Central memory CD4-positive, alpha-beta T cell (primary cell): ENCODE measurements at regions not wholly inside any gene's neighbourhood (a gene's known extent, or its start where the extent isn't known, plus 50 kb on each side); places are given as distances from the start of the nearest gene placed in this dataset.
"Not testable (repeated sequence)": the region's sequence is repeated elsewhere in the genome, so short reads cannot be mapped to it uniquely, and the experiment has no call there.

Experiments used
- DNase-seq: peaks from one replicate; pipeline ENCODE4 v3.0.0; 2022

DNA sequence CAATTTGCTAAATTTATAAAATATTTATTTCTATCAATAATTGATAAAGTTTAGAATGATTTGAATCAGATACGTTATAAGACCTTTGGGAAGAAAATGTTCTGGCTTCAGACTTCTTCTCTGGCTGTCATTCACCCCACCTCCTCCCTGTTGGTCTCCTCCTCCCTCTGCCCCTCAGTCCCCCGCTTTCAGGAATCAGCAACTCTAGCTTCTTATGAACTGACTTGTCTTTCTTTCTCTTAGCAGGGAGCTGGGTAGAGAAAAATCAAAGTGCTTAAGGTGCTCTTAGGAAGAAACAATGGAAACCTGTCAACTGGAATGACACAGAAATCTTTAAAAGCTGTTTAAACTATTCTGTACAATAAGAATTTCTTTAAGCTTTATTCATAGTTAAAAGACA lies 71.3 kb upstream of the ETV3 start:
- no peak for DNase-seq

DNA sequence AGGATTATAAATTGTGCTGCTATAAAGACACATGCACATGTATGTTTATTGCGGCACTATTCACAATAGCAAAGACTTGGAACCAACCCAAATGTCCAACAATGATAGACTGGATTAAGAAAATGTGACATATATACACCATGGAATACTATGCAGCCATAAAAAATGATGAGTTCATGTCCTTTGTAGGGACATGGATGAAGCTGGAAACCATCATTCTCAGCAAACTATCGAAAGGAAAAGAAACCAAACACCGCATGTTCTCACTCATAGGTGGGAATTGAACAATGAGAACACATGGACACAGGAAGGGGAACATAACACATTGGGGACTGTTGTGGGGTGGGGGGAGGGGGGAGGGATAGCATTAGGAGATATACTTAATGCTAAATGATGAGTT lies 67.8 kb upstream of the ETV3 start:
- not testable (repeated sequence) for DNase-seq

DNA sequence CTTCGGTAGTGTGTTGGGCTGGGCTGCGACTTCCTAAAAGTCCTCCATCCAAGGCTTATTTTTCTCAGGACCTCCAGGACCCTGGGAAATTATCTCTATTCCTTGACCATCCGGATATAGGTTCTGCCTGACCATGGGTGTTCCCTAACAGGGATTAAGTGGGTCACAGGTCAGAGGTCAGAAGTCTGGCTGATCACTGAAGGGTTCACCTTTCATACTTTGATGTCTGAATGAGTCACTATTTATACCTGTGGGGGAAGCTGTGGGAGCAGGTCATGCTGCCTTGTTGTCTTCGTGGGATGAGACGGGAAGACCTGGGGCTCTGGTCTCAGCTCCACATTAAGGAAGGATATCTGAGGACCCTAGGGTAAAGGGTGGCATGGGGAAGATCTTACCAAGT lies 65.0 kb upstream of the ETV3 start:
- no peak for DNase-seq

DNA sequence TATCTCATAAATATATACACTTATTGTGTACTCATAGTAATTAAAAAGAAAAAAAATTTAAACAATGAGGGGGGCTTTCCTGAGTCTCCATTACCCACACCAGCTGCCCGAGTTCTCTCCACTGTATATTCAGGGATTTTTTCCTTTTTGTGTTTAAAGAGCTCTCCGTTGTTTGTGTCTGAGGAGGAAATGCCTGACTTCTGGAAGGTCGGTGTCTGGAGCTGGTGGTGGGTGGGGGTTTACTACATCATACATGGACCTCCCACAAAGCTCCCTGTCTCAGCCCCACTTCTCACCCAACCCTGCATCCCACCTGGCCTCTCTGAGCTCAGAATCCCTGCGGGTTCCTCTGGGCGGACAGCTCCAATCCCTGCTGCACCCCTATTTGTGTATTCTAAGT lies 64.1 kb upstream of the ETV3 start:
- DNase-seq, result no peak

DNA sequence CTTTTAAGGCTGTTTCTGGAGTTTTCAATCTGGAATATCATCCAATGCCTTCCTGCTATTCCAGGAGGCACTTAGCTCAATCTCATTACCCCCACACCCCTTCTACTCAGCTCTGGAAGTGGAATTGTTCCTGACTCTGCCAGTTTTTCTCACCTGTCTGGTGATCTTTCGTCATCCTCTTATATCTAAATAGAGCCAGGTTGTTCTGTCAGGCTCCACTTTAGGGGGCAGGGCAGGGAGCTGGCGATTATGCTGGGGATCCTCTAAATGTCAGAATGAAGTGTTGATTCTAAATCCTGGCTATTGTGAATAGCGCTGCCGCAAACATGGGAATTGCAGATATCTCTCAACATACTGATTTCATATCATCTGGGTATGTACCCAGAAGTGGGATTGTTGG lies 63.6 kb upstream of the ETV3 start:
- no peak for DNase-seq

DNA sequence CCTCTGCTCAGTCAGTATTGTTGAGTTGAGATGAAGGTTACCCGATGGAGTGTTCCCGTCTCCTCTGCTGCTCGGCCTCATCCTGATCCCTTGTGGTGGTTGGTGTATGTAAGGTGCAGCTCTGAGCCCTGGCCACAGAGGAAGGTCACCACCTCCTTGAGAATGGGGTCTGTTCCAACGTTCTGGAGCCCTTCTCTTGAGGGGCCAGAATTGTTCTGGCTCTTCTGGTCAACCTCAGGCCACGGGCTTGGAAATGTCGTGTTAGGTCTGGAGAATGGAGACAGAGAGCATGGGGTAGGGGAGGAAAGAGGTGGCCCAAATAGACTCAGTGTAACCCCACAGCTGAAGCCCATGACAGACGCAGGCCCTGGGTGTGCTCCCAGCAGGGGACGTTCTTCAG lies 62.3 kb upstream of the ETV3 start:
- no peak for DNase-seq

DNA sequence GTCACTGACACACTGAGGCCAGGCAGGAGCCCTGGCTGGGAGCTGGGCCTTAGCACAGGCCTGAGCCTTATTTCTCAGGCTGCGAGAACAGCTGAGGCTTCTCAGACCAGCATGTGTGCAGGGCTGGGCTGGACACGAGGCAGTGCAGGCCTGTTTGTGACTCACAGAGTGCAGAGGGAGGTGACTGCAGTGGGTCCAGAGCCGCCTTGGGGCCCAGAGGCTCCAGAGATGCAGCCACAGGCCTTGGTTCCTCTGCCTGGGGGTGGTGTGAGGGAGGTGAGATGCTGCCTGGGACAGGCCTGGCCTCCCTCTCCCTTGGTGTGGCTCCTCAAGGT lies 61.2 kb upstream of the ETV3 start:
- DNase-seq, result no peak

DNA sequence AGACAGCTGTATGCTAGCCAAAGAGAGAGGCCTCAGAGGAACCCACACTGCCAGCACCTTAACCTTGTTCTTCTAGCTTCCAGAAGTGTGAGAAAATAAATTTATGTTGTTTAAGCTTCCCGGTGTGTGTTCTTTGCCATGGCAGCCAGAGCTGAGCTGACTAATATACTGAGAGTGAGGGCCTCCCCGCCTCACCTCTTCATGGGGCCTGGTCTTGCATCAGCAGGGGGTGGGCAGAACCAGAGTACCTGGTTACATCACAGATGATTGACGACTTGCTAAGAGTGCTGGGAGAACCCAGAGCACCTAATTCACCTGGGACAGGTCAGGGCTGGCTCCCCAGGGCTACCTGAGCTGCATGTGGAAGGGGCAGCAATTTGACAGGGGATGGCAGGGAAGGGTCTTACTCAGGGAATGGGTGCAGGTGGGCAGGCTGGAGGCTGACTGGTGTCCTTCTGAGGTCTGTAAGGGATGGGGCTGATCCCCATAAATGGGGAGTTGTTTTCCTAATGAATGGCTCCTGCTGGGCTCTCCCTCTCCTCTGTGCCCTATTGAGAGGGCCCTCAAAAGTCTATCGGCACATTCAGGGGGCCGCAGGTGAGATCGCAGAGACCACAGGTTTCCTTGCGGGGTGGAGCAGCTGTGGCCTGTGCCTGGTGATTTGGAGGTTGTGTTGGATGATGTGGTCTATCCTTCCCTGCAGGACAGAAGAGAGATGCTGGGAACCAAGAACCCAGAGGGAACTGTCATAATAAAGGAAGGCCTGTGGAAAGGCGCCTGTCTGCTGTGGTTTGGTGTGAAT lies 60.6 kb upstream of the ETV3 start:
- DNase-seq, result no peak

DNA sequence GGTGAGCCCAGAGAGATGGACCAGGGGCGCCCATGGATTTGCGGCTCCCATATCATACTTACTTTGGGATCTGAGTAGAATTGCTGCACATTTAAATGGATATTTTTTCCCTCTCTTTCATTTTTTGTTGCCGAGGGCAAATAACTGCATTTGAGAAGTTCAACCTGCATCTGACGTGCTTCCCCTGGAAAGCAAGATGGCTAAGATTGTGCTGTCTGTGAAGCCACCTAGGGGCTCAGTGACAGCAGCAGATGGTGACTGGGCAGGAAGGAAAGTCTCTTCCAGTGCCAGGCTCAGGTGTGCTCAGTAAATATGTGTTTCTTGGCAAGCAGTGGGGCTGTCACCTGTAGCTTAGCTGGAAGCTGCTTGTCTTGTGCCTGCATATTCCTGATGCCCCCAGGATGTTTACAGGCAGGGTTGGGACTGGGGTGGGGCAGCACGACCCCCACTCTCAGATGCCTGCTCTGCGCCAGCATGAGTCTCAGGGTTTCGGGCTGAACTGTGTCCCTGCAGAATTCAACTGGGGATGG lies 59.8 kb upstream of the ETV3 start:
- no peak for DNase-seq

DNA sequence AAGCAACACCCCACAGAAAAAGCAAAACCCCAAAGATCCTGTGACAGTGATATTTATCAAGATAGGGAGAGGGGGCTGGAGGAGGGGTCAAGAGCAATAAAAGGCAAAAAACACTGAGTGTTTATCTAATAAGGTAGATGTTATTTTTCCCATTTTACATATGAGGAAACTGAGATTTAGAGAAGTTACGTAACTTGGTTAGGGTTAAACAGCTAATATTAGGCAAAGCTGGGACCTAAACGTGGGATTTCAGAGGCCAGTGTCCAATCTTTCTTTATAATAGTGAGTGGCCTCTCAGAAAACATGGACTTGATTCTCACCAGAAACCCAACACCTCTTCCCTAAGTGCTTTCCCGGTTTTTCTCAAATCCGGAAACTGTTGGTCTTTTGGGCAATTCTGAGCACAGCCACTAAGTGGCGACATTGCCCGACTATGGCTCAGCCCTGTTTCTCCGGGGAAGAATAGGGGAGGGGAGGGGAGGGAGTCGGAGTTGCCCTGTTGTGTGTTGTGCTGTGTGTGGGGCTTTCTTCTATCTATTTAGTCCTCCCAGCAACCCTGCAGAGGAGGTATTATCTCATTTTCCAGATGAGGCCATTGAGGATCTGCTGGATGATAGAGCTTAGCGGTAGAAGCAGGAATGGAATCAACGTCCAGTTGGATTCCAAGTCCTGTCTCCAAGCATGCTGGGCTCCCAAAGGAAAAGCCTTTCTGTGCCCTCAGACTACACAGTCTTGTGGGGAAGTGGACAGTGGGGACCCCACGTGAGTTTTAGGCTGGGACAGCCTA lies 58.7 kb upstream of the ETV3 start:
- not testable (repeated sequence) for DNase-seq

DNA sequence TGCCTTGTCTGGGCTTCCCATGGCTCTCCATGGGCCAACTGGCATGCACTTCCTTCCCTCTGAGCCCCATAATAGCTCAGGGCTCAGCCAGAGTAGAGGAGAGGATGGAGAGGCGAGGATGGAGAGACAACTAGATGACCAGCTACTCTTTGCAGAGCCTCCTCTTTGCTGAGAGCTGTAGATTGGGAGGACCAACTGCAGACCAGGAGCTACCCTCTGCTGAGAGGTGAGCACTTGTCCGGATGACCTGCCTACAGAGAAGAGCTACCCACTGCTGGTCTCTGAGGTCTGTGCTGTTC lies 58.0 kb upstream of the ETV3 start:
- DNase-seq, result no peak

DNA sequence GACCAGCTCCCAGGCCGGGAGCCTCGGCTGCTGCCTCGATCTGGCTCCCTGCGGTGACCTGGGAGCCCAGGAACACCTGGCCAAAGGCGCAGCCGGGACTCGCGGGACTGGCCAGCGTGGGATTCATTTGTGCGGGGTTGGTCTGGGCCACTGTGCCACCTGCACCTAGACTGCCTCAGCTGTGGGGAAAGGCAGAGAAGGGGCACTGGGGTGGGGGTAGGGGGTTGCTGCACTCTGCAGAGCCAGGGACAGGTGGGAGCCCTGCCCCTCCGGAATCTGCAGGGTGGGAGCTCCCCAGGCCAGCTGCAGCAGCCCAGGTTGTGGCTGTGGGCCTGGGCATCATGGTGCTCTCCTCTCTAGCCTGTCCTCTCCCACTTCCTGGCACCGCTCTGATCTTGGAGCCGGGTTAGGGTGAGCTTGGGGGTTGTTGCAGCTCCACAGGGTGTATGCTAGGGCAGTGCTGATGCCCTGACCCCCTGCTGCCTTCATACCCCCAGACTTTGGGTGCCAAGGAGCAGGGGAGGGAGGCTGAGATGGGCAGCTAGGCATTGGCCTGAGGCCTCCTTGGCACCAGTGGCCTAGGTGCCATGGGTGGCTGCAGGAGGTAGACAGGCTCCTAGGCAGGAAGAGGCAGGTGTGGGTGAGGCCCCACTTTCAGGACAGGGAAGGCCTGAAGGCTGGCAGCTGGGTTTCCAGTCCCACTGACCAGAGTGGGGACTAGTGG lies 57.5 kb upstream of the ETV3 start:
- no peak for DNase-seq

DNA sequence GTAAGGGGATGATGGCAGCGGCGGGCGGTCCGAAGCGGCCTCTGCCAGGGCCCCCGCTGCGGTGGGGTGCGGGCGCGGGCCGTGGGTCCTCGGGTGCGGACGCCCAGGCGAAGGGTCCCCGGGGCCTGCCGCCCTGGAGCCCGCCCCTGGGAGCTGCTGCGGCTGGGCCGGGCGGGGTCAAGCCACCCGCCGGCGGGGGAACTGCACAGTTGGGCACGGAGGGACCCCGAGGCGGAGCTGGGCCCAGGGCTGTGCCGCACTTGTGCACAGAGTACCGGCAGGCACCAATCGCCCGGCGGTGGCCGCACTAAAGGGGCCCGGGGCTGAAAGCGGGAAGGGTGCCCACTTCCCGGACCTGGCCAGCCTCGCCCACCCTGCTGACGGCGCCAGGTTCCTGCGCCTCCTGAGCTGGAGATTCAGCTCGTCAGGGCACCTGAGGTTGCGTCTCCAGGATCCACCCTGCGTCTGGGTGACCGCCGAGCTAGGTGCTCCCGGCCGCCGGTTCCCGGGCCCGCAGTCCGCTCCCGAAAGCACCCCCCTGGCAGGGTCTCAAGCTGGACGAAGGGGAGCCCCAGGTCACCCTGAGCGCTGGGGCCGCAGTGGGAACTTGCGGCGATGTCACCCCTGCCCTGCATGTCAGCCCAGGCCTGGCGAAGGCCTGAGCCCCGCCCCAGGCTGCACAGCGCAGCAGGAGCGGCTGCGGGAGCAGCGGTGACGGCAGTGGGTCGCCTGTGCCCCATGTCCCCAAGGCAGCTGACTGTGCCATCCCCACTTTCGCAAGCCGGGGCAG lies 56.7 kb upstream of the ETV3 start:
- no peak for DNase-seq

DNA sequence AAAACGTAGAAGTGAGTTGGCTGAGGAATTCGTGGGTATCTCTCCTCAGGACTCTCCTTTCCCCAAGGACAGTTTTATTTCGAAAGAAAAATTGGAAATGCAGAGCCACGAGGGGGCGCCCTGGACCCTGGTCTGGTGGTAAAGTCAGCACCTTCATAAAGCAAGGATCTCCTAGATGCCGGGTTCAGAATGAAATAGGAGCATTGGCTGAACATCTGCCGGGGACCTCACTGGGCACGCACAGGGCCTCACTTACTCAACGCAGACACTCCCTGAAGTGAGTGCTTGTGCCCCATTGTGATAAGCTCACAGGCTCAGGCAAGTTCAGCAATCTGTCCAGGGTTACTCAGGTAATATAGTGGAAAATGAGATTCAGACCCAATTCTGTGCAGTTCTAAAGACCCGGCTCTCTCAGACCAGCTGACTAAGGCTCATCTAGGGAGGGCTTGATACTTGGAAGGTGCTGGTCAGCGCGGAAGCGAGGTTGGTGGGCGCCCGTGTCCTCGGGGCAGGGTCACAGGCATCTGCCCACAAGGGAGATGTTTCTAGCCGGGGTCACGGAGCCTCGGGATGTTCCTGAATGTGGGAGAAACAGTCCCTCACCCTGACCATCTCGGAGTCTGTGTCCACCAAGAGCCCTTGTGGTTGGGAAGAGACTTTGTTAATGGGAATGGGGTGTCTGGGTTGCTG lies 55.7 kb upstream of the ETV3 start:
- no peak for DNase-seq

DNA sequence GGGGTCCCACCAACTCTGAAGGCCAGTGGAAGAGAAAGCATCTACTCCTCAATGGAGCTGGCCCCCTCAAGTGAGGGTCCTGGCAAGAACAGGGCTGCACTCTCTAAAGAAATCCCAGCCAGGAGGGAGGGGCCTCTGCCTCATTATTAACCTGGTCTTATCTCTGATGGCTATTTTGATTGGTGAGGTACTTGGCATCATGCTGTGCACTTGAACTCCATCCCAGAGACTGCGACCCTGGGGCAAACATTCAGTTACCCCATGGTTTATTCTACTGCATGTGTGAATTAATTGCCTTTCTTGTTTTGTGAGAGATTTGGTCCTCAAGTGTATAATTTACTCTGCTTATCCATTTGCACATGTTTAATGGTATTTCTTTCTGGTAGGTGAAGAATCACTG lies 55.0 kb upstream of the ETV3 start:
- no peak for DNase-seq

DNA sequence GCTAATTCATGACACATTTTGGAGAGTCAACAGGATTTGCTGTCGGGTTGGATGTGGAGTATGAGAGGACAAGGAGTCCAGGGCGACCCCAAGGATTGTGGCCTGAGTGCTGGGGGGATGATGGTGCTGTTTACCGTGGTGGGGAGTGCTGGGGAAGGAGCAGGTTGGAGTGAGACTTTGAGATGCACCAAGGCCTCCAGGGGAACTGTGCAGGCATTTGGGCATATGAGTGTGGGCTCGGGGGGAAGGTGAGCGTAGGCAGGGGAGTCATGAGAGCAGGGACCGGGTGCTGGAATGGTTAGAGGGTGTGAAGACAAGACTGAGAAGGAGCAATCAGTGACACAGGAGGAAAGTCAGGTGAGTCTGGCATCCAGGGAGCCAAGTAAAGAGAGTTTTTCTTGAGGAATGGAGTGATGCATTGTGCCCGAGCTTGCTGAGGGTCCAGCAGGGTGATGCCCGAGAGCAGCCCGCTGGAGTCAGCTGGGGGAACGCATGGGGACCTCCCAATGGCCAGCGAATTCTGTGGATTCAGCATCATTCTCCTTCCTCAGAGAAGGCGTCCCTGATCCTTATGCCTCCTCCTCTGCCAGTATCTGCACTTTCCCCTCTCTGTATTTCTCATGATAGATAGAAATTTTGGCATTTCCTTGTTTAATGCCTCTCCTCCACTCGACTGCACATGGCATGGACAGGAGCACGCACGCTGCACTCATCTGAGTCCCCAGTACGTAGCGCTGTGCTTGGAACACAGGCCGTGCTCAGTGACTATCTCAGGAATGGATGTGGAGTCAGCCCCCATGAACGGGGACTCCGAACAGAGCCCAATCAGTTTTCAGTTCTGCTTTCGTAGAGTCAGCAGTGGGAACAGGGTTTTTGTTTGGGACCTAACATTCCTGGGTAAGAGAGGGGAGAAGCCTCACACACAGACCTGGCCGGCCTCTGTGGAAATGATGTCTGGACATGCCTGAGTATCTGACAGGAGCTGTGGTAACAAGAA lies 52.1 kb upstream of the ETV3 start:
- DNase-seq, result no peak

DNA sequence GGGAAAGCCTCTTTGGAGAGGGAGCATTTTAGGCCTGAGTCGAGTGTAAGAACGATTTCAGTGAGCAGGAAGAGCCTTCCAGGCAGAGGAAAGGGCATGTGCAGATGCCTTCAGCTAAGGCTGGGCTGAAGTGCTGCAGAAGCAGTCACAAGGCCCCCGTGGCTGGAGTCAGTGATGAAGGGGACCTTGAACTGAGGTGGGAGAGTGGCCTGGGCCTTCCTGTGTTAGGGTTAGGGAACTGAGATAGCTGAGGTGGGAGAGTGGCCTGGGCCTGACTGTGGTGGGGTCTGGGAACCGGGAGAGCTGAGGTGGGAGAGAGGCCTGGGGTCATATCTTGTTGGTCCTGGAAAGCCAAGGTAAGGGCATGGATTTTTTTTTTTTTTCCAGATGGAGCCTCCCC lies 50.9 kb upstream of the ETV3 start:
- DNase-seq, result no peak
